ENCODE measurements at regions not wholly inside any gene's neighbourhood (a gene's known extent, or its start where the extent isn't known, plus 50 kb on each side); places are given as distances from the start of the nearest gene placed in this dataset.

GRCh38 chr6:148055419-148055818, 287.2 kb upstream of the SASH1 start:
- no peak overlapping the region for H3K4me2 ChIP-seq (ENCODE audit: low read length)
- H3K9ac ChIP-seq (ENCODE audit: low read depth, low read length), result no peak overlapping the region
- no peaks in the 10 kb centered on the region for H3K4me1 ChIP-seq (ENCODE audit: control insufficient read depth, insufficient read depth, low read length)
- H3K9me3 ChIP-seq (replicated peaks; ENCODE audit: low read length), result no peaks in the 10 kb centered on the region
- no peaks in the 10 kb centered on the region for H3K36me3 ChIP-seq (ENCODE audit: insufficient read depth, low read length)
- no peak overlapping the region for H3K4me3 ChIP-seq (ENCODE audit: low read length)
- no peaks in the 10 kb centered on the region for H3K27me3 ChIP-seq (ENCODE audit: control insufficient read depth, insufficient read depth, low read length)

GRCh38 chr6:148059869-148060268, 282.8 kb upstream of the SASH1 start:
- no peak overlapping the region for H3K4me2 ChIP-seq (ENCODE audit: low read length)
- no peaks in the 10 kb centered on the region for H3K4me1 ChIP-seq (ENCODE audit: control insufficient read depth, insufficient read depth, low read length)
- no peak overlapping the region for H3K4me3 ChIP-seq (ENCODE audit: low read length)
- no peaks in the 10 kb centered on the region for H3K27me3 ChIP-seq (ENCODE audit: control insufficient read depth, insufficient read depth, low read length)
- H3K9ac ChIP-seq (ENCODE audit: low read depth, low read length), result no peak overlapping the region
- H3K36me3 ChIP-seq (ENCODE audit: insufficient read depth, low read length), result no peaks in the 10 kb centered on the region
- no peaks in the 10 kb centered on the region for H3K9me3 ChIP-seq (replicated peaks; ENCODE audit: low read length)

- no peaks in the 10 kb centered on the region for H3K4me1 ChIP-seq (ENCODE audit: control insufficient read depth, insufficient read depth, low read length)
- no peak overlapping the region for H3K4me3 ChIP-seq (ENCODE audit: low read length)
- H3K9me3 ChIP-seq (replicated peaks; ENCODE audit: low read length), result no peaks in the 10 kb centered on the region
- H3K27me3 ChIP-seq (ENCODE audit: control insufficient read depth, insufficient read depth, low read length), result no peaks in the 10 kb centered on the region
- H3K36me3 ChIP-seq (ENCODE audit: insufficient read depth, low read length), result no peaks in the 10 kb centered on the region
- no peak overlapping the region for H3K4me2 ChIP-seq (ENCODE audit: low read length)
- H3K9ac ChIP-seq (ENCODE audit: low read depth, low read length), result no peak overlapping the region
Observed at GRCh38 chr6:148064406-148065134, 278.1 kb upstream of the SASH1 start.

- no peaks in the 10 kb centered on the region for H3K9me3 ChIP-seq (replicated peaks; ENCODE audit: low read length)
- no peak overlapping the region for H3K4me3 ChIP-seq (ENCODE audit: low read length)
- H3K36me3 ChIP-seq (ENCODE audit: insufficient read depth, low read length), result no peaks in the 10 kb centered on the region
- H3K27me3 ChIP-seq (ENCODE audit: control insufficient read depth, insufficient read depth, low read length), result no peaks in the 10 kb centered on the region
- no peak overlapping the region for H3K4me2 ChIP-seq (ENCODE audit: low read length)
- no peaks in the 10 kb centered on the region for H3K4me1 ChIP-seq (ENCODE audit: control insufficient read depth, insufficient read depth, low read length)
- no peak overlapping the region for H3K9ac ChIP-seq (ENCODE audit: low read depth, low read length)
Observed at GRCh38 chr6:148068437-148069061, 274.1 kb upstream of the SASH1 start.

GRCh38 chr6:148069256-148069655, 273.4 kb upstream of the SASH1 start:
- H3K9ac ChIP-seq (ENCODE audit: low read depth, low read length), result no peak overlapping the region
- H3K36me3 ChIP-seq (ENCODE audit: insufficient read depth, low read length), result no peaks in the 10 kb centered on the region
- H3K9me3 ChIP-seq (replicated peaks; ENCODE audit: low read length), result no peaks in the 10 kb centered on the region

GRCh38 chr6:148074291-148074690, 268.3 kb upstream of the SASH1 start:
- Histone ChIP-seq H3K9ac (ENCODE audit: low read depth, low read length) (no peak overlapping the region), H3K4me2 (ENCODE audit: low read length) (no peak overlapping the region), H3K36me3 (ENCODE audit: insufficient read depth, low read length) (no peaks in the 10 kb centered on the region), H3K4me1 (ENCODE audit: control insufficient read depth, insufficient read depth, low read length) (no peaks in the 10 kb centered on the region), H3K4me3 (ENCODE audit: low read length) (no peak overlapping the region), H3K27me3 (ENCODE audit: control insufficient read depth, insufficient read depth, low read length) (peaks cover 10% of the 10 kb centered on the region), H3K9me3 (replicated peaks; ENCODE audit: low read length) (no peaks in the 10 kb centered on the region)

More at GRCh38 chr6:148069256-148069655, 273.4 kb upstream of the SASH1 start:
- Histone ChIP-seq H3K4me1 (ENCODE audit: control insufficient read depth, insufficient read depth, low read length) (no peaks in the 10 kb centered on the region), H3K27me3 (ENCODE audit: control insufficient read depth, insufficient read depth, low read length) (no peaks in the 10 kb centered on the region), H3K4me3 (ENCODE audit: low read length) (no peak overlapping the region), H3K4me2 (ENCODE audit: low read length) (no peak overlapping the region)

- peaks cover 10% of the 10 kb centered on the region for H3K27me3 ChIP-seq (ENCODE audit: control insufficient read depth, insufficient read depth, low read length)
- no peaks in the 10 kb centered on the region for H3K36me3 ChIP-seq (ENCODE audit: insufficient read depth, low read length)
- H3K9ac ChIP-seq (ENCODE audit: low read depth, low read length), result no peak overlapping the region
- no peaks in the 10 kb centered on the region for H3K9me3 ChIP-seq (replicated peaks; ENCODE audit: low read length)
- H3K4me3 ChIP-seq (ENCODE audit: low read length), result no peak overlapping the region
- no peak overlapping the region for H3K4me2 ChIP-seq (ENCODE audit: low read length)
- no peaks in the 10 kb centered on the region for H3K4me1 ChIP-seq (ENCODE audit: control insufficient read depth, insufficient read depth, low read length)
Observed at GRCh38 chr6:148074738-148075137, 267.9 kb upstream of the SASH1 start.

GRCh38 chr6:148075352-148075751, 267.3 kb upstream of the SASH1 start:
- H3K4me1 ChIP-seq (ENCODE audit: control insufficient read depth, insufficient read depth, low read length), result no peaks in the 10 kb centered on the region
- H3K4me2 ChIP-seq (ENCODE audit: low read length), result no peak overlapping the region
- H3K9ac ChIP-seq (ENCODE audit: low read depth, low read length), result no peak overlapping the region
- H3K9me3 ChIP-seq (replicated peaks; ENCODE audit: low read length), result no peaks in the 10 kb centered on the region
- no peak overlapping the region for H3K4me3 ChIP-seq (ENCODE audit: low read length)
- H3K27me3 ChIP-seq (ENCODE audit: control insufficient read depth, insufficient read depth, low read length), result peaks cover 10% of the 10 kb centered on the region
- no peaks in the 10 kb centered on the region for H3K36me3 ChIP-seq (ENCODE audit: insufficient read depth, low read length)

- Histone ChIP-seq H3K9ac (ENCODE audit: low read depth, low read length) (no peak overlapping the region), H3K27me3 (ENCODE audit: control insufficient read depth, insufficient read depth, low read length) (peaks cover 10% of the 10 kb centered on the region), H3K36me3 (ENCODE audit: insufficient read depth, low read length) (no peaks in the 10 kb centered on the region), H3K9me3 (replicated peaks; ENCODE audit: low read length) (no peaks in the 10 kb centered on the region), H3K4me3 (ENCODE audit: low read length) (no peak overlapping the region), H3K4me2 (ENCODE audit: low read length) (no peak overlapping the region), H3K4me1 (ENCODE audit: control insufficient read depth, insufficient read depth, low read length) (no peaks in the 10 kb centered on the region)
Observed at GRCh38 chr6:148076051-148076450, 266.6 kb upstream of the SASH1 start.

GRCh38 chr6:148080315-148080714, 262.3 kb upstream of the SASH1 start:
- Histone ChIP-seq H3K4me3 (ENCODE audit: low read length) (no peak overlapping the region), H3K9ac (ENCODE audit: low read depth, low read length) (no peak overlapping the region), H3K4me2 (ENCODE audit: low read length) (no peak overlapping the region), H3K27me3 (ENCODE audit: control insufficient read depth, insufficient read depth, low read length) (peaks cover 10% of the 10 kb centered on the region), H3K4me1 (ENCODE audit: control insufficient read depth, insufficient read depth, low read length) (peaks cover 3% of the 10 kb centered on the region), H3K36me3 (ENCODE audit: insufficient read depth, low read length) (no peaks in the 10 kb centered on the region), H3K9me3 (replicated peaks; ENCODE audit: low read length) (no peaks in the 10 kb centered on the region)

GRCh38 chr6:148081076-148081475, 261.6 kb upstream of the SASH1 start:
- H3K27me3 ChIP-seq (ENCODE audit: control insufficient read depth, insufficient read depth, low read length), result peaks cover 10% of the 10 kb centered on the region
- no peaks in the 10 kb centered on the region for H3K36me3 ChIP-seq (ENCODE audit: insufficient read depth, low read length)
- H3K4me2 ChIP-seq (ENCODE audit: low read length), result no peak overlapping the region
- H3K9me3 ChIP-seq (replicated peaks; ENCODE audit: low read length), result no peaks in the 10 kb centered on the region
- H3K4me1 ChIP-seq (ENCODE audit: control insufficient read depth, insufficient read depth, low read length), result peaks cover 3% of the 10 kb centered on the region
- no peak overlapping the region for H3K9ac ChIP-seq (ENCODE audit: low read depth, low read length)
- H3K4me3 ChIP-seq (ENCODE audit: low read length), result no peak overlapping the region

- no peak overlapping the region for H3K4me2 ChIP-seq (ENCODE audit: low read length)
- H3K27me3 ChIP-seq (ENCODE audit: control insufficient read depth, insufficient read depth, low read length), result peaks cover 9% of the 10 kb centered on the region
- no peaks in the 10 kb centered on the region for H3K9me3 ChIP-seq (replicated peaks; ENCODE audit: low read length)
- H3K36me3 ChIP-seq (ENCODE audit: insufficient read depth, low read length), result no peaks in the 10 kb centered on the region
- H3K4me1 ChIP-seq (ENCODE audit: control insufficient read depth, insufficient read depth, low read length), result peaks cover 3% of the 10 kb centered on the region
- H3K4me3 ChIP-seq (ENCODE audit: low read length), result no peak overlapping the region
- no peak overlapping the region for H3K9ac ChIP-seq (ENCODE audit: low read depth, low read length)
Observed at GRCh38 chr6:148082044-148082443, 260.6 kb upstream of the SASH1 start.
